Fibroblast of gingiva (primary cell): ENCODE measurements at regions not wholly inside any gene's neighbourhood (a gene's known extent, or its start where the extent isn't known, plus 50 kb on each side); places are given as distances from the start of the nearest gene placed in this dataset.
"Not testable (repeated sequence)": the region's sequence is repeated elsewhere in the genome, so short reads cannot be mapped to it uniquely, and the experiment has no call there.

ENCODE experiments used
- DNase-seq: peaks from one replicate; pipeline ENCODE4 v3.0.0-alpha.2; 2011; ENCODE audit warnings: low read depth

GRCh38 chr22:23460517-23461031 lies 119.5 kb downstream of the IGLL1 start:
- DNase-seq: not testable (repeated sequence)

- DNase-seq: not testable (repeated sequence)
These were observed 120.2 kb downstream of the IGLL1 start for GRCh38 chr22:23459645-23460516.

- no peak for DNase-seq
These were observed 121.2 kb downstream of the IGLL1 start for GRCh38 chr22:23458663-23459541.

- DNase-seq: no peak
These were observed 122.6 kb downstream of the IGLL1 start for GRCh38 chr22:23457380-23457985.

GRCh38 chr22:23456666-23457379 lies 123.3 kb downstream of the IGLL1 start:
- not testable (repeated sequence) for DNase-seq

- DNase-seq: not testable (repeated sequence)
These were observed 125.7 kb downstream of the IGLL1 start for GRCh38 chr22:23454345-23454744.

- no peak for DNase-seq
These were observed 126.8 kb downstream of the IGLL1 start for GRCh38 chr22:23453277-23453676.

GRCh38 chr22:23452231-23453010 lies 127.7 kb downstream of the IGLL1 start:
- DNase-seq: no peak

GRCh38 chr22:23451452-23452230 lies 128.4 kb downstream of the IGLL1 start:
- not testable (repeated sequence) for DNase-seq

GRCh38 chr22:23450821-23451220 lies 129.3 kb downstream of the IGLL1 start:
- DNase-seq: not testable (repeated sequence)

- DNase-seq: no peak
These were observed 129.7 kb downstream of the IGLL1 start for GRCh38 chr22:23450434-23450795.

GRCh38 chr22:23449748-23450433 lies 130.2 kb downstream of the IGLL1 start:
- DNase-seq: not testable (repeated sequence)

- DNase-seq: not testable (repeated sequence)
These were observed 131.4 kb downstream of the IGLL1 start for GRCh38 chr22:23448499-23449288.

GRCh38 chr22:23446796-23447350 lies 133.2 kb downstream of the IGLL1 start:
- no peak for DNase-seq

GRCh38 chr22:23446194-23446593 lies 133.9 kb downstream of the IGLL1 start:
- DNase-seq: not testable (repeated sequence)

GRCh38 chr22:23443905-23444304 lies 136.2 kb downstream of the IGLL1 start:
- DNase-seq: not testable (repeated sequence)

GRCh38 chr22:23439581-23439980 lies 140.5 kb downstream of the IGLL1 start:
- not testable (repeated sequence) for DNase-seq

GRCh38 chr22:23438216-23438615 lies 141.9 kb downstream of the IGLL1 start:
- DNase-seq: no peak
